GM19238 (cell line): ENCODE measurements at regions not wholly inside any gene's neighbourhood (a gene's known extent, or its start where the extent isn't known, plus 50 kb on each side); places are given as distances from the start of the nearest gene placed in this dataset.

ENCODE experiments used
- DNase-seq: peaks from one replicate; pipeline ENCODE4 v3.0.0; 2011; ENCODE audit warnings: low spot score; ENCODE audit not compliant: insufficient read length

GRCh38 chr17:14833201-14833785 lies 431.8 kb downstream of the PMP22 start:
- no peak for DNase-seq

- no peak for DNase-seq
Measured at GRCh38 chr17:14831491-14831890, 433.6 kb downstream of the PMP22 start.

GRCh38 chr17:14827396-14827919 lies 437.7 kb downstream of the PMP22 start:
- no peak for DNase-seq

- no peak for DNase-seq
Measured at GRCh38 chr17:14826358-14826757, 438.8 kb downstream of the PMP22 start.

GRCh38 chr17:14818469-14818868 lies 446.7 kb downstream of the PMP22 start:
- no peak for DNase-seq

DNA sequence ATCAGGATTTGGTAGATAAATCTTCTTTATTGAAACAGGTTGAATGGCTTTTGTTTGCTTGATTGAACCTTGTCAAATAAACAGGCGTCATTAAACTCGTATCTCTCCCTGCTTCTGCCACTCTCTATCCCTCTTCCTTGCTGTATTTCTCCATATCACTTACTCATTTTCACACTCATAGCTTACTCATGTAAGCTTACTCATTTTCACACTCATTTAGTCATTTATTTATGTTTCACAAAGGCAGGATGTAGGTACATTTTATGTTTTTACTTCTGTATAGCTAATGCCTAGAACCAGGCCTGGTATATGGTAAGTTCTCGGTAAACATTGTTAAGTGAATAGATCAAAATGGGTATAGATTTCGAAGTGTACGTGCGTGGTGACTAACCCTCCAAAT lies 450.0 kb downstream of the PMP22 start:
- no peak for DNase-seq

- DNase-seq, result no peak
Measured at GRCh38 chr17:14813649-14814370, 451.3 kb downstream of the PMP22 start.

DNA sequence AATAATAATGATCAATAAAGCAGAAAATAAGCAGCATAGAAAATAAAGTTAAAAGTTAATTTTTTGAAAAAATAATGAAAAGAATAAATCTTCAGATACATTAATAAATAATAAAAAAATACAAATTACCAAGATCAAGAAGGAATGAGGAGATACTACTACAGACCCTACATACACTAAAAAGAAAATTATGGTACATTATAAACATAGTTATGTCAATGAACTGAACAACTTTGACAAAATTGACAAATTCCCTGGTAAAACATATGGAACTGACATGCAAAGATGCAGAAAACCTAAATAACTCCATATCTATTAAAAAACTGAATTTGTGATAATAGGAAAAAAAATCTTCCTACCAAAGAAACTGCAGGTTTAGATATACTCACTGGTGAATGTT lies 456.7 kb downstream of the PMP22 start:
- no peak for DNase-seq

GRCh38 chr17:14805348-14805747 lies 459.8 kb downstream of the PMP22 start:
- no peak for DNase-seq

GRCh38 chr17:14803826-14804225 lies 461.3 kb downstream of the PMP22 start:
- no peak for DNase-seq

- DNase-seq, result no peak
Measured at GRCh38 chr17:14797801-14798200, 467.3 kb downstream of the PMP22 start.

DNA sequence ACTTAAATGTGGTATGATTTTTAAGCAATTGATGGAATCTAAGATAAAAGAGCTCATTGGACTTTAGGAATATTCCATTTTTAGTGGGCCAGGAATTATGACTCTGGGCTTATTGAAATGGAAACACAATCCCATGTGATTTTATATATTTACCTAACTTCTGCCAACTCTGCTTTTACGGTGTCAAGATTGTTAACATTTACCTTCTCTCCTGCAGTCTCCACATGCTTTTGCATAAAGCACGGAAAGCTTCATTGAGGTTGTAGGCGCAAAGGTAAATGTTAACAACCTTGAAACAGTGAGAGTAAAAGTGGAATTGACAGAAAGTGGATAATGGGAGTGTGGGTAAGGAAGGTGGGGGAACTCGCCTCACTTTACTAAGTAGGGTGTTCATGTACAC lies 468.1 kb downstream of the PMP22 start:
- no peak for DNase-seq

DNA sequence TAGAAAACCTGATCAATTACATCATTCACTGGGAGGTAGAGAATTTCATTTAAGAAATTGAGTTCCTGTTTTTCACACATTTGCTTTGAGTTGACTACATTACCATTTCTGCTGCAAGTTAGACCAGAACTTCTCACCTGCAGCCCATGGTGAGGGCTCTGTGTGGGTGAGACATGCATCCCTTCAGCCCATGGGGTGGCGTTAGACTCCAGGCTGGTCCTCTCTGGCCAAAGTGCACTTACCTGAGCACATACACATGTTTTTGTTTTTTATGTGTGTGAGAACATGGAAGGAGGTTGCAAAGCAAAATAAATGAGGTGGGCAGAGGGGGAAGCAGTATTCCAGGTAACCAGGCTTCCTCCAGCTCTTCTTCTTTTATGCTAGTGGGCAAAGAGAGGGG lies 470.2 kb downstream of the PMP22 start:
- DNase-seq, result no peak

DNA sequence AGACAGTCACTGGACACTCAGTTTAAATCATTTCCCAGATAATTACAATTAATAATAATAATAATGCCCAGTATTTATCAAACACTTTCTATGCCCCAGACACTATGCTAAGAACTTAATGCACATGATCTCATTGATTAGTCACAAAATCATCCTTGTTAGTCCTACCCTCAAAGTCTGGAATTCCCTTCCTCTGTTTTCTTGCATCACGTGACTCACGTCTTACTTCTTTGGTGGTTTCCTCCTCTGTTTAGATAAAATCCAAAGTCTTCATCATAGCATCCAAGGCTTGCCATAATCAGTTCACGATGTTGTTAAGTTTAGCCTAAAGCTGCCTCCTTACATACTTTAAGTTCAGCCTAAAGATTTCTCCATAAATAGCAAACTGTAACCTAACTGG lies 471.9 kb downstream of the PMP22 start:
- no peak for DNase-seq

GRCh38 chr17:14792746-14793145 lies 472.4 kb downstream of the PMP22 start:
- DNase-seq, result no peak

- DNase-seq, result no peak
Measured at GRCh38 chr17:14791221-14791620, 473.9 kb downstream of the PMP22 start.

DNA sequence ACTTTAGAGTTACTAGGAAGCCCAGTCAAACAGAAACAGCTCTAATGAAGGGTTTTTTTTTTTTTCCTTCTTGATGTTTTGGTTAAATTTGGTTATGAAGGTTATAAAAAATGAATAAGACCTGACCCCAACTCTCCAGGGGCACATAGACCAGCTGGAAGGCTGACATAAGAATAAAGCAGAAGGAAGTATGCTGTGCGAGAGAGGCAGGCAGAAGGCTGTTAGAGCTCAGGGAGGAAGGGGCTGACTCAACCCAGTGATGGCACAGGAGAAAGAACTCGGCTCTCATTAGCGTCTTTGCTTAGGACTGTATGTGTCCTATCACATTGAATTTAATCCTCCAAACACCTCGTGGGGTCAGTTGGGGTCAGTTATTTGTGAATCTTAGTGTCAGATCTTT lies 474.6 kb downstream of the PMP22 start:
- DNase-seq, result no peak

GRCh38 chr17:14784997-14785696 lies 480.0 kb downstream of the PMP22 start:
- DNase-seq, result no peak

GRCh38 chr17:14781123-14781522 lies 480.2 kb downstream of the HS3ST3B1 start:
- no peak for DNase-seq

DNA sequence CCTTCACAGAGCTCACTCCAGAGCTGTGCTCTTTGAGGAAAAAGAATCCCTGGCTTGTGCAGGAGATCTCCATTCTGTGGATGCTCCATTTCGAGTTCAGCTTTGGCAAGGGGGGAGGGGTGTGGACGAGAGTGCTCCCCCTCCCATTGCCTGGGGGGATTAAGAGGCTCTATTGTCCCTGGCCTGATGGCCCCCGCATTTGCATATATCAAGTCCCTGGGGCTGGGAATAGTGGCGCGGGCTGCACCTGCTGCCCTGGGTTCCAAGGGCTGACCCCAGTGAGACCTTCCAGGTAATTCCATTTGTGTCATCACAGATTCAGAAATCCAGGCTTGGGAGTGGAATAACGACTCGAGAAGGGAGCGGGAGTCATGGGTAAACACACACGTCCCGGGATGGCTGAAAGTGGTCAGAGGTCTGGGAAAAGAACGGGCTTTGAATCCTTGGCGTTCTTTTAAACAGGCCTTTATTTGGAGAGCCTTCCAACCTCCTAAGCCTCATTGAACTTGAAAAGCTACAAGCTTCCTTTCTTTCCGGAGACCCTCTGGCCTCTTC lies 479.3 kb downstream of the HS3ST3B1 start:
- DNase-seq, result no peak

- DNase-seq, result no peak
Measured at GRCh38 chr17:14779241-14779640, 478.4 kb downstream of the HS3ST3B1 start.

DNA sequence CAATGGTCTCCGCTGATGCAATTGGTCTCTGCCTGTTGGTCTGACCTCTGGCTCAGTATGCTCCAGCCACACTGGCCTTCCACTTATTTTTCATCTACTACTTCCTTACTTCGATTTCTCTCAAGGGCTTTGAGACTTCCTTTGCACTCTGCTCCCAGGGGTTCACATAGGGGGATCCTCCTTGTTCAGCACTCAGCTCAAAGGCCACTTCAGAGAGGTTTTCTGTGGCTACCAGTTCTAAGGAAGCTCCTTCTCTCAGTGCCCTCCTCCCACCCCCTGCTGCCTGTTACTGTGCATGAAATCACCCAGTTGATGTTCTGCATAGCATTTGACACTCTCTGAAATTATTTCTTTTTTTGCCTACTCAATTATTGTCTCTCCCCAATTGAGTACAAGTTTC lies 476.4 kb downstream of the HS3ST3B1 start:
- no peak for DNase-seq
